NCI-H1694 (cell line): ENCODE measurements at regions not wholly inside any gene's neighbourhood (a gene's known extent, or its start where the extent isn't known, plus 50 kb on each side); places are given as distances from the start of the nearest gene placed in this dataset.

Source experiments
- DNase-seq: peaks from one replicate; lab custom pipeline; 2025; lab: John Stamatoyannopoulos, UW

- DNase-seq = no peak
Measured at GRCh38 chr3:68163062-68163461, 508.6 kb upstream of the SUCLG2 start.

- no peak for DNase-seq
Measured at GRCh38 chr3:68162644-68163043, 508.2 kb upstream of the SUCLG2 start.

DNA sequence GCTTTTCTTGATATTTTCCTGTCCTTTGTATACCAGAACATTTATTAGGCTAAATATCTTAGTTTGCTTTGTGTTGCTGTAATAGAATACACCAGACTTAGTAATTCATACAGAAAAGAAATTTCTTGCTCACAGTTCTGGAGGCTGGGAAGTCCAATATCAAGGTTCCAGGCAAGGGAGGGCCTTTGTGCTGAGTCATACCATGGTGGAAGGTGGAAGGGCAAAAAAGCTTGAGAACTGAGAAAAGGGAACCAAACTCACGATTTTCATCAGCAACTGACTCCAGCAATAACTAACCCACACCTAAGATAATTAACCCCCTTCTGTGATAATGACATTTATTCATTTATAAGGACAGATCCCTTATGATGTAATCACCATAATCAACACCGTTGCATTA, 496.9 kb upstream of the SUCLG2 start:
- no peak for DNase-seq

GRCh38 chr3:68148447-68148846, 494.0 kb upstream of the SUCLG2 start:
- no peak for DNase-seq

- DNase-seq = no peak
Measured at GRCh38 chr3:68142441-68142840, 488.0 kb upstream of the SUCLG2 start.

DNA sequence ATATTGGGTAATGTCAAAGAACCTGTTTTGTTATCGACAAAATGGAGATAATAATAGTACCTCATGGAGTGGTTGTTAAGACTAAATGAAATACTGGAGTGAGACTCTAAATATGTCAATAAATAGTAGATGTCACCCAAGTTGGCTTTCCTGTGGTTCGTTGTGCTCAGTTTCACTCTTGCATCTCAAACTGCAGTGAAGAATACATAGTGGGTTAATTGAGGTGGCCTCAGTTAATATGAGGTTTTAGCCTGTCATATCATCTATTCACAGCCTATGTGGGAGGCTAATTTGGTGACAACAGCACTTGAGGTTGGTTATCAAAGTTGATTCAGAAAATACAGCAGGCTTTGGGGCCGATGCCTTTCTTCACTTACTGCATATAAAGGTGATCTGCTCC, 485.5 kb upstream of the SUCLG2 start:
- DNase-seq = no peak

GRCh38 chr3:68136411-68136810, 482.0 kb upstream of the SUCLG2 start:
- no peak for DNase-seq

GRCh38 chr3:68135067-68135466, 480.7 kb upstream of the SUCLG2 start:
- no peak for DNase-seq

DNA sequence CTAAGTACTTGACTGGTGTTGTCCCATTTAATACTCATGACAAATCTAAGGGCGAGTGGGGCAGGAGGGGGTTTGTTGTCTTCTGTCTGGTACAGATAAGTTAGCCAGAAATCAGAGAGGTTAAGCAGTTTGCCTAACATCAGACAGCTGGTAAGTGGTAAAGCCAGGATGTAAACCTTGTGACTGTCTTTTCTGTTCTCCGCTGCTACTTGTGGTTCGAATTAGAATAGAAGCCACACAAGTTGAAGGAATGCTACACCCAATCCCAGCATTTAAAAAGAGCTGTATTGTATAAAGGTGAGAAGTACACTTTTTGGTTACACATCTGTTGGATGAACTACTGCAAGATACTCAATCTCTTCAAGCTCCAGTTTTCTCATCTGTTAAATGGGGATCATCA, 474.7 kb upstream of the SUCLG2 start:
- no peak for DNase-seq

GRCh38 chr3:68123231-68123630, 468.8 kb upstream of the SUCLG2 start:
- DNase-seq = no peak

DNA sequence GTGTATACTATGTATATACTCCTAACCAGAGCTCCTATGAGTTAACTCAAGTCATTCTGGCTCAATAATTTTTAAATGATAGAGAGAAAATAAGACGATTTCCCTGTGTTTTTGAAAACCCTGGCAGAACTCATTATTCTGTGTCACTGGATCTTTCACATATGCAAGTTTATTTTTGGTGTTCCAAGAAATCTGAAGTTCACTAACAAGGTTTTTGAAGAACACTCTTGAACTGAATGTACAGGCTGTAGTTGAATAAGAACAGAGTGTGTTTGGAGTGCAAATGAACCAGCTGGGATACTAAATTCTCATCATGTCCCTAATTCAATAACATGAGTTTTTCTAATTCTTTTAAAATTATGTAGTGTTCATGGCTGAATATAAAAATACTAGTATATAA, 466.9 kb upstream of the SUCLG2 start:
- no peak for DNase-seq

GRCh38 chr3:68116580-68116979, 462.2 kb upstream of the SUCLG2 start:
- DNase-seq = no peak

DNA sequence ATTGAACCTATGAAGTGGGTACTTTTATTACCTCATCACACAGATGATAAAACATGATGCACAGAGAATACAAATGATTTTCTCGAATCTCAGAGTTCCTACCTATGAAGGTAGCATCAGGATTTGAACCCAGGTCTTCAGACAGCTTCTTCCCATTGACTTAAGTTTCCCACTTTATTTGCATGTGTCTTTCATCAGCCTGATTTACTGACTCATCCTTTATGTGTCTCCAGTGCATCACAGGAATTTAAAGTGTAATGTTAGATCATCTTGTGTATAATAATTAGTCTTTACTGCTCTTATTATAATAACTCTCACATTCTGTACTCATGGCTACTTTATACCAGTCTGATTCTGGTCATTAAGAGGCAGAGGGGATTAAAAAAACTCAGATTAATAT, 449.4 kb upstream of the SUCLG2 start:
- no peak for DNase-seq

DNA sequence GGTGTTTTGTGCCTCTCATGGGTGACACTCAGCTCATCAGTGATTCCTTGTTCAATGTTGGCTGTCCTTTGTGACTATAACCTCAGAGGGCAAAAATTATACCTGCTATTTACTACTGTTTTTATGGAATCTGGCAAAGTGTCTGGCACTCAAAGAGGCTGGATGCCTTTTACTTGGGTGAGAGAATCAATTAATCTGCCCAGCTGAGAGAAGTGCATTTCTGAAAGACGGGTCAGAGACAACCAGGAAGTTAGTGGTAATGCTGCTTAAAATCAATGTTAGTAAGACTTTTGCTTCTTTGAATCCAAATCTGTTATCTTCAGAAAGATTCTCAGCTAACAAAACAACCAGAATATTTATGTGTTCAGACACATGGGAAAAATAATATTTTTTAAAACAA, 436.2 kb upstream of the SUCLG2 start:
- no peak for DNase-seq

- DNase-seq = no peak
Measured at GRCh38 chr3:68089572-68090011, 435.2 kb upstream of the SUCLG2 start.

DNA sequence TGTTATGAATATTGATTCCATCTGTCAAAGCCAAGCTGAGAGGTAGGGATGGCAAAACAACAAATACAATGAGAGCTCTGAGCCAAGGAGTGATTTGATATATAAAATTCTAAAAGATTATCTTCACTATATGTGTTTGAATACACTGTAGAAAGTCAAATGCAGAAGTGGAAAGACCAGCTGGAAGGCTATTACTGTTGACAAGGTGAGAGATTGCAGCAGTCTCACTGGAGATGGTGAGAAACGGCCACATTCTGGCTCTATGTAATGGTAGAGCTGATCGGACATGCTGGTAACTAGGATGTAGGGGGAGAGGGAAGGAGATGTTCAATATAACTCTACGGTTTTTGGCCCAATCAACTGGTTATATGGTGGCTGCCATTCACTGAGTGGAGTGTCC, 434.2 kb upstream of the SUCLG2 start:
- DNase-seq = no peak

GRCh38 chr3:68088216-68088615, 433.8 kb upstream of the SUCLG2 start:
- DNase-seq = no peak

DNA sequence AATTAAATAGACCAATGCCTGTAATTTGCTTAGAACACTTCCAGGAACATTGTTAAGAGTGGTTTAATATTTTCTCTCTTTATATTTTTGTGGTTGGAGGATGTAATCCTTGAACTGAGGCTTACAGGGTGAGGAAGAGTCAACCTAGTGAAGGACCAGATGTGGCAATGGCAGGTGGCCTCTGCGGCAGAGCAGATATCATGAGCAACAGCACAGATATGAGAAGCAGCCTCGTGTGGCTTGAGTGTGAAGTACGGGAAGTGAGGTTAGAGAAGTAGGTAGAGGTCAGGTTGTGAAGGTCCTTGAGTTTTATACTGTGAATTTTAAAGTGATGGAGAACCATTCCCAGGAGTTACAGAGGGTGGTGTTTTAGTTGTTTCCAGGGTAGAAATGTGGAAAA, 417.6 kb upstream of the SUCLG2 start:
- DNase-seq = no peak

GRCh38 chr3:68070186-68070585, 415.8 kb upstream of the SUCLG2 start:
- DNase-seq = no peak

DNA sequence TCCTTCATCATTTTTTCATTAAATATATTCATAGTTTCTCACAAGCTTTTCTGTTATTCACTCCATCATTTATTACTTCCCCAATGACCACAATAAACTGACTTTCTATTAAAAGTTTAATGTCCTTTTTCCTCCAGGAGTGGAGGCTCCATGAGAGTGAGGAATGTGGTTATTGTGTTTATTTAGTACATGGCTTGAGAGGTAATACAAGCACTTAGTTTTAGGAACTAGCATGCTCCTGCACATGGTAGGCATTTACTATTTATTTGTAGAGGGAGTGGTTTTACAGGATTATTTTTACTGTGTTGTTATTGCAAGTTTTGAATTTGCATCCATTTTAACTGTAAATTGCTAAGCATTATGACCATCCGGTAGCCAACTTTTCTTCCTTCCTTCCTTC, 412.9 kb upstream of the SUCLG2 start:
- DNase-seq = no peak

- DNase-seq = no peak
Measured at GRCh38 chr3:68062926-68063325, 408.5 kb upstream of the SUCLG2 start.

DNA sequence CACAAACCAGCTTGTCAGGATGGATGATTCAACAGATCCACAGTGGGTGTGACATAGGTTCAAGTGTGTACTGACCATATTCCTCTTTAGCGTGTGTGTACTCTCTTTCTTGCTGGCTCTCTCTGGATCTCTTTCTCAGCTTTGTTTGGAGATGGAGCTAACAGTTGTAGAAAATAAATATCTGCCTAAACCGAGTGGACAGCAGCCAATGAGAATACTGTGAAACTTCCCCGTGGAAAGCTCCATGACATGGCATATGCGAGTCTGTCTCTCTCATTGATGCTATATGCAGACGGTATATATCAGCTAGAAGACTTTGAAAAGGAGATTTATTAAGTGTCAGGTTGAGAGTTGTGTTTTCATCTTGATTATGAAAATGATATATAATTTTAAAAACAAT, 406.5 kb upstream of the SUCLG2 start:
- no peak for DNase-seq

- DNase-seq = no peak
Measured at GRCh38 chr3:68060191-68060590, 405.8 kb upstream of the SUCLG2 start.

DNA sequence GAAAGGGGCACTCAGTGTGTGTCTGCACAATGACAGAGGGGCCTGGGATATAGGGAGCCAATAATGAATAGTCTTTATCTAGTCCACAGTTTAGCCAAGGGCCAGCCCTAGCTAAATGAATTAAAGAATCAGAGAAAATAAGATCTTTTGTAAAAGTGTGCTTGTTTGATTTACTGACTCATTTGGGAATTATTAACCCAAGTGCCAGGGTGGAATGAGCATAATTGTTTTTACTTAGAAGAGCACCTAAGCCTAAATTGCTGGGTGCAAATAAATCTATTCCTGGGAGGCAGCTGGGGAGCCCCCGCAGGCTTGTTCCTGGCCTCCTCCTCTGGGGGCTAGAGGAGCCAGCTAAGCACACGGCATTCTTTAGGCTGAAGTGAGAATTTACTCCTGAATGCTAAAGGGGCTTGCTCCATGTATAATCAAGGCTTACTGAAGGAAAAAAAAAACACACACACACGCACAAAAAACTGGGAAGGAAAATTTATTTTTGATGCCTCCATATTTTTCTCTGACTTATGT, 405.3 kb upstream of the SUCLG2 start:
- no peak for DNase-seq
